SW 1271 (cell line): ENCODE measurements at regions not wholly inside any gene's neighbourhood (a gene's known extent, or its start where the extent isn't known, plus 50 kb on each side); places are given as distances from the start of the nearest gene placed in this dataset.
"Not testable (repeated sequence)": the region's sequence is repeated elsewhere in the genome, so short reads cannot be mapped to it uniquely, and the experiment has no call there.

ENCODE experiments used
- DNase-seq, 2 experiments: peaks; one replicate each; lab custom pipeline; 2025; lab: John Stamatoyannopoulos, UW

GRCh38 chr3:110391640-110392395, 679.8 kb upstream of the NECTIN3 start:
- DNase-seq: no peak

DNA sequence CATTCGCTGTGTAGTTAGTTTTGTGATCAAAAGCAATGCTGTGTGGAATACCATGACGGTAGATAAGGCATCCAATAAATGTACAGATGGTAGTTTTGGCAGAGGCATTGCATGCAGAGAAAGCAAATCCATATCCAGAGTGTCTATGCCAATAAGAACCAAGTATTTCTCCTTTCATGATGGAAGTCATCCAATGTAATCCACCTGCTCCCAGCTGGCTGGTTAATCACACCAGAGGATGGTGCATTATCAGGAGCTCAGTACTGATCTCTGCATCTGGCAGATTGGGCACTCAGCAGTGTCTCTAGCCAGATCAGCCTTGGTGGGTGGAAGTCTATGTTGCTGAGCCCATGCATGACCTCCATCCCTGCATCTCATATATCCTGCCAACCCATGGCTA, 677.7 kb upstream of the NECTIN3 start:
- DNase-seq: no peak

- DNase-seq: no peak
Observed at GRCh38 chr3:110397115-110397514, 674.5 kb upstream of the NECTIN3 start.

DNA sequence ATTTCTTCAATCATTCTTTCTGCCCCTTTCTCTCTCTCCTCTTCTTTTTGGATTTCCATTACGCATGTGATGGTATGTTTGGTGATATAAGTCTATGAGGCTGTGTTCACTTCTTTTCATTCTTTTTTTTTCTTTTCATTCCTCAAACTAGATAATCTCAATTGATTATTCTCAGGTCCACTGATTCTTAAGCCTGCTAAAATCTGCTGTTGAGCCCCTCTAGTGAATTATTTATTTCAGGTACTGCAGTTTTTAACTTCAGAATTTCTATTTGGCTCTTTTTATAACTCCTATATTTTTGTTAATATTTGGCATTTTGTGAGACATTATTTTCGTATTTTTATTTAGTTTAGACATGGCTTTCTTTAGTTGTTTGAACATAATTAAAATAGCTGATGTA, 671.3 kb upstream of the NECTIN3 start:
- DNase-seq: no peak

DNA sequence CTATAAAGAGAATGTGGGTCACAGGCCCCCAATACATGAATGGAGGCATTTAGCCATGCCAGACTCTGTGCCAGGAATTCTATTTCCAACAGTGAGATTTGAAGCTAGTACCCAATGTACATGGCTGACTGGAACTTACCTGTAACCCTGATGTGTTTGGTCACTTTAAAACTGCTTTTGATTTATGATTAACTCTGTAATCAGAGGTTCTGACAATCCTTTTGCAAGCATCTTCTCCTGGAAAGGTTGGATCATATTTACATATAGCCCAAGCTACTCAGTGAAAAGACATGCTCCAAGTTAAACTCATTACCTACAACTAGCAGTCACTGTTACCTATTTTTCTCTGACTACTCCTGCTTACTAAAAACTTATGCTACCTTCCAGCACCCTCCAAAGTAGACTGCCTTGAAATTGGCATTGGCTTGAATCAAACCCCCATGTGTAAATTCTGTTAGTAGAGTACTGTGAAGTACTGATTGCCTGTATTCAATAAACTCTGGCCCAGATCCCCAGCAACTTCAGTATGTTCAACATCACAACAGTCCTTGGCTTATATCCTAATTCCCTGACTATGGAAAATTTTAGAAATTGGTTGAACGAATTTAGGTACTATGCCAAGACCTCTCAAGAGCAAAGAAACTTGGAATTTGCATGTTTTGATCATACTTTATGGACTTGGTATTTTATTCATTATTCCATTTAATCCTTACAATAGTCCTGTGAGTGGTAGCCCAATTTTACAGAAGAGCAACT, 665.6 kb upstream of the NECTIN3 start:
- DNase-seq: no peak

DNA sequence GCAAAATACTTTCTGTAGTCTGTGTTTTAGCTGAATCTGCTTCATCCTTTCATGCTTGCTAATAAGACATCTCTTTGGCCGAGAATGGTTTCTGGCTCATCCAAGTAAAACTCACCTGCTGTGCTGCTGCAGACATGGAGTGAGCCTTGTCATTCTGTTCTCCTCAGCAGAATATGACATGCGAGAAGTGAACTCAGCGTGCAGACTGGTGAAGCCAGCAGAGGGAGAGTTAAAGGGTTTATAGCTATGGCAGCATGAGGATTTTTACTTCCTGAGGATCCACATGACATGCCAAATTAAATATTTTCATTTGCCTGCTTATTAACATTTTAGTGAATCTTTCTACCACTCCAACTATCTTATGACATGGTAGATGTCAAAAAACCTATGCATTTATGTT, 658.4 kb upstream of the NECTIN3 start:
- peak in 1 of 2 experiments; percentile 25 for DNase-seq

GRCh38 chr3:110413807-110414748, 657.5 kb upstream of the NECTIN3 start:
- DNase-seq: peak; percentile 52 to 85

- DNase-seq: peak in 1 of 2 experiments; percentile 30
Observed at GRCh38 chr3:110414855-110415254, 656.8 kb upstream of the NECTIN3 start.

- DNase-seq: peak in 1 of 2 experiments; percentile 34
Observed at GRCh38 chr3:110419096-110419495, 652.5 kb upstream of the NECTIN3 start.

DNA sequence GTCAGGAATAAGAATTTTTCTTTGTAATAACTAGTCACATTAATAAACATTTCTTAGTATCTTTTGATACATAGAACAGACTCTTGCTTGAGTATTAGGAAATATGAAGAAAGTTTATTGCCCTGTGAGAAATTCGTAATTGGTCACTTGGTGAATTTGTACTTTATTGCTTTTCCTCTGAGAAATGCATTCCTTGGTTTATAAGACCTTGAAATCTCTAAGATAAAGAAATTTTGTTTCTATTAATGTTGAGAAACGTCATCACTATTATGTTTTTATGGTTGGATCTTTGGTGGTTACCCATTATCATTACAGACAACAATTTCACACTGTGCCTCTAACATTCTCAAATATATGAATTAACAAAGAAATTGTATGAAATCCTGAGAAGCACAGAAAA, 652.0 kb upstream of the NECTIN3 start:
- DNase-seq: no peak

DNA sequence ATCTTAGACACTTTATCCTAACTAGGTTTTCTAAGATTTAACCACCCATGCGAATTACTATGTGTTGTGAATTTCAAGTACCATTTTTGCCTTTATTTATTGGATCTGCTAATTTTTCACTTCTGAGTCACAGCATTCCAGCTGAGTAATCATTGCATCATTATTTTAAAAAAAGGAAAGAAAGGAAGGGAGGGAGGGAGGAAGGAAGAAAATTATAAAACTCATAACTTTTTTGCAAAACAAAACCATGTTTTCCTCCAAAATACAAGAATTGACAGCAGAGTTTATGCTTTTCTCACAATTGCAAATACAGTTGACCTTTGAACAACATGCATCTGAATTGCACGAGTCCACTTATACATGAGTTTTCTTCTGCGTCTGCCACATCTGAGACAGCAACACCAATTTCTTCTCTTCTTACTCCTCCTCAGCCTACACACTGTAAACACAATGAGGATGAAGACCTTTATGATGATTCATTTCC, 651.4 kb upstream of the NECTIN3 start:
- peak; percentile 55 to 80 for DNase-seq

DNA sequence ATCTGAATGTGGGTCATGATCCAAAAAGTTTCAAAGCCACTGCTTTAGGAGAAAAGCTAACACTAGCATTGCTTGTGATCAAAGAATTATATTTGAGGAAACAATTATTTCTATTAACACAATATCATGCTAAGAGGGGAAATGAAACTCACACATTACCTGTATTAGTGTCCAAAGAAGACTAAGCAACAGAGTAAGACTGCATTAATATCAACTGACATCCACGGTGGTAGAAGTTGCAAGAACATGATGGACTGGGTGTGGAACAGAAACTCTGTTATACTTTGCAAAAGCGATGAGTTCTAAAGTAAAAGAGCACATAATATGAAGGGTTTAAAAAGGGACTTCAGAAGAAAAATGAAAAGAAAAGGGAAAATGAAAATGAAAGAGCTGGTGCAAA, 648.3 kb upstream of the NECTIN3 start:
- DNase-seq: no peak

GRCh38 chr3:110430146-110430545, 641.5 kb upstream of the NECTIN3 start:
- no peak for DNase-seq

GRCh38 chr3:110436209-110436608, 635.4 kb upstream of the NECTIN3 start:
- DNase-seq: no peak

DNA sequence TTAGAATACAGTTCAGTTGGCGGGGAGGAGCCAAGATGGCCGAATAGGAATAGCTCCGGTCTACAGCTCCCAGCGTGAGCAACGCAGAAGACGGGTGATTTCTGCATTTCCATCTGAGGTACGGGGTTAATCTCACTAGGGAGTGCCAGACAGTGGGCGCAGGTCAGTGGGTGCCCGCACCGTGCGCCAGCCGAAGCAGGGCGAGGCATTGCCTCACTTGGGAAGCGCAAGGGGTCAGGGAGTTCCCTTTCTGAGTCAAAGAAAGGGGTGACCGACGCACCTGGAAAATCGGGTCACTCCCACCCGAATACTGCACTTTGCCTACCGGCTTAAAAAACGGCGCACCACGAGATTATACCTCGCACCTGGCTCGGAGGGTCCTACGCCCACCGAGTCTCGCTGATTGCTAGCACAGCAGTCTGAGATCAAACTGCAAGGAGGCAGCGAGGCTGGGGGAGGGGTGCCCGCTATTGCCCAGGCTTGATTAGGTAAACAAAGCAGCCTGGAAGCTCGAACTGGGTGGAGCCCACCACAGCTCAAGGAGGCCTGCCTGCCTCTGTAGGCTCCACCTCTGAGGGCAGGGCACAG, 631.5 kb upstream of the NECTIN3 start:
- not testable (repeated sequence) for DNase-seq

- no peak for DNase-seq
Observed at GRCh38 chr3:110454066-110454465, 617.5 kb upstream of the NECTIN3 start.

DNA sequence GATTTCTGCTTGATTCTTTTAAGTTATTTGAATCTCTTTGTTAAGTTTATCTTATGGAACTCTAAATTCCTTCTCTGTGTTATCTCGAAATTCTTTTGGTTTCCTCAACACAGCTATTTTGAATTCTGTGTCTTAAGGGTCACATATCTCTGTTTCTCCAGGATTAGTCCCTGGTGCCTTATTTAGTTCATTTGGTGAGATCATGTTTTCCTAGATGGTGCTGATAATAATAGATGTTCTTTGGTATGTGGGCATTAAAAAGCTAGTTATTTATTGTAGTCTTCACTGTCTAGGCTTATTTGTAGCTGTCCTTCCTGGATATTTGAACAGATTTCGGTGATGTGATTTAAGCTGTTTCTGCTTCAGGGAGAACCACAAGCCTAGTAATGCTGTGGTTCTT, 615.6 kb upstream of the NECTIN3 start:
- no peak for DNase-seq

DNA sequence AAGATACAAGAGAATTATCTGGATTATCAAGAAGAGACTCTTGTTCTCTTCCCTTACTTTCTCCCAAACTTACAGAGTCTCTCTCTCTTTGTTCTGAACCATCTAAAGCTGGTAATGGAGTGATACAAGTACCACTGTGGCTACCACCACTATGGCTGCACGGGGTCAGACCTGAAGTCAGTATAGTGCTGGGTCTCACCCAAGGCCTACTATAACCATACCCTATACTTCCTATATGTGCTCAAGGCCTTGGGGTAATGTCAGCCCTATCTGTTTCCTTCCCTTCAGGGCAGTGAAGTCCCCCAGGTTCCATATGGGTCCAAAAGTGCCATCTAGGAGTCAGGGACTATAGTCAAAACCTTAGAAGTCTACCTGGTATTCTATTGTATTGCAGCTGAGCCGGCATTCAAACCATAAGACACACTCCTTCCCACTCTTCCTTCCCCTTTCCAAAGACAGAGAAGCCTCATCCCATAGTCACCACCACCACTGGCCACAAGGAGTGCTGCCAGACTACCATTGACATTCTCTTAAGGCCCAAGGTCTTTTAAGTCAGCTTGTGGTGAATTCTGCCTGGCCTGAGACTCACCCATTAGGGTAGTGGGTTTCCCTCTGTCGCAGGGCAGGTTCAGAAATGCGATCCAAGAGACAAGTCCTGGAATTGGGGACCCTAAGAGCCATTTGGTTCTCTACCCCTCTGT, 615.0 kb upstream of the NECTIN3 start:
- no peak for DNase-seq

GRCh38 chr3:110457508-110457907, 614.1 kb upstream of the NECTIN3 start:
- no peak for DNase-seq

DNA sequence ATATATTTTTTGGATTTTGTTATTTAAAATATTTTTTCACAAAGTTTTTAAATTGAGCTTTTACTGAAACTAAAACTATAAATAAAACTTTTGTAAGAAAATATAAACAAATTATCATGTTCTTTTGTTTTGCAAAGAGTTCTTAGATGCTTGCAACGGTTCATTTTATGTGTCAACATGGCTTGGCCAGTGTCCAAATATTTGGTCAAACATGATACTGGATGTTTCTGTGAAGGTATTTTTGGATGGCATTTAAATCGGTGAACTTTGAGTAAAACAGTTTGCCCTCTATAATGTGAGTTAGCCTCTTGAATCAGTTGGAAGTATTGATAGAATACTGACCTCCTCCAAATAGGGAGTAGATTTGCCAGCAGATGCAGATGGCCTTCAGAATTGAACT, 612.6 kb upstream of the NECTIN3 start:
- no peak for DNase-seq

DNA sequence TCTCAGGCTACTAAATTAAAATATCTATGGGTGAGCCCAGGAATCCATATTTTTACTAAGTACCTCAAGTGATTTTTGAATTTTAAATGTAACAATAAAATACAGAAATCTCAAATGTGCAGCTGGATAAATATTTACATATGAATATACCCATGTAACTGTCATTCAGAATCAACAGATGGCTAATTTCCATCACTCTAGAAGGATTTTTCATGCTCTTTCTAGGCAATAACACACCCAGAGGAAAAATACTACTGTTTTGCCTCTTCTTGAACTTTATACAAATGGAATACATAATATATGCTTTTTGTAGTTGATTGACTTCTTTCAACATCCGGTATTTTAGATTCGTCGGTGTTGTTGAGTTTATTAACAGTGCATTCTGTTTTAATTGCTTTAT, 601.3 kb upstream of the NECTIN3 start:
- DNase-seq: no peak
